HG02678 (cell line): ENCODE measurements at regions not wholly inside any gene's neighbourhood (a gene's known extent, or its start where the extent isn't known, plus 50 kb on each side); places are given as distances from the start of the nearest gene placed in this dataset.
"Not testable (repeated sequence)": the region's sequence is repeated elsewhere in the genome, so short reads cannot be mapped to it uniquely, and the experiment has no call there.

Experiments used
- ATAC-seq: cut with Tn5 transposase; IDR thresholded peaks from one replicate; pipeline ENCODE4 v1.9.1; 2021; ENCODE audit warnings: mild to moderate bottlenecking, moderate library complexity; ENCODE audit not compliant: unreplicated experiment

- no peak for ATAC-seq
Observed at GRCh38 chr6:126888727-126889725, 229.4 kb upstream of the RSPO3 start.

DNA sequence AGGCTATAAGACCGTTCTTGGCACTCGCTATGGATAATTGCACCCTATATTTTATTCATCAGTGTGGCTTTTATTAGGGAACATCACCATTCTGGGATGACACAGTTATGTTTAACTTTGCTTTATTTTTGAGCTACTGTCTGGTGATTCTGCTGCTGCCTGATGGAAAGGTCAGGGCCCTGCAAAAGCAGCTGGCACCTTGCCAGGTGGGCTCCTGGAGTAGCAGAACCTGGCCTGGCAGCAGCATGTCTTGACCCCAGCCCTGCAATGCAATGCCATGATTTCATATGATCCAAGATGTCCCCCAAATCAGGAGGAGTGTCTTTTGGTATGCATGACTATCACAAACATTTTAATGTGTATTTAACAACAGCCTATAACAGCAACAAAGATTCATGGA lies 228.4 kb upstream of the RSPO3 start:
- ATAC-seq: no peak

- ATAC-seq: no peak
Observed at GRCh38 chr6:126891158-126891557, 227.3 kb upstream of the RSPO3 start.

- not testable (repeated sequence) for ATAC-seq
Observed at GRCh38 chr6:126892869-126893268, 225.6 kb upstream of the RSPO3 start.

- no peak for ATAC-seq
Observed at GRCh38 chr6:126897758-126898157, 220.7 kb upstream of the RSPO3 start.

DNA sequence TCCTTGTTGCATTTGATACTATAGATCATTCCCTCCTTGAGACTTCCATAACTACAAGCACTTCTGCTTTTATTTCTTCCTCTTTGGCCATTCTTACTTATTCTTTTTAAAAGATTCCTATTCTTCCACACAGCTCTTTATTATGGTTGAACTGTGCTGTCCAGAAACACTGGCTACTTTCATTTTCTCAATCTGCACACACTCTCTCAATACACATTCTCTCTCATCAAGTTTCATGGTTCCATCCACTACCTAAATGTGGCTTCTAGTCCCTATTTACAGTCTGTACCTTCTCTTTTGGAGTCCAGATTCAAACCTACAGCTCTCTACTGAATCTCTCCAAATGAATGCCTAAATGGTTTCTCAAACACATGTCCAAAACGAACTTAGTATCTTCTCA lies 214.3 kb upstream of the RSPO3 start:
- no peak for ATAC-seq

DNA sequence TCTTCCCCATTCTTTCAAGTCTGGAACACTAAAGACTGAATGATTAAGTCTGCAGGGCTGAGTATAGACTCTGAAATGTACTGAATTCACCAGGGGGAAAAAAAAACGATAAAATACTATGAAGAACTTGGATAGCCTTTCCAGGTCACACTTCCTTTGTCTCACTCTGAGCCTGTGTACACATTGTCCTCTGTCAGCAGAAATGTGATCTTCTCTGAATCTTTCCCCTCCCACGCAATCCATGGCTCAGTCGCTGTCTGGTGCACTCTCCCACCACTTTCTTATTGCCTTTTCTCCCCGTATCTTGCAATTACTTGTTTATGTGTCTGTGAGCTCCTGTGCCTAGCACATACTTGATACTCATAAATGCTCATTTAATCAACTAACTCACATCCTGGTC lies 212.6 kb upstream of the RSPO3 start:
- ATAC-seq: no peak

DNA sequence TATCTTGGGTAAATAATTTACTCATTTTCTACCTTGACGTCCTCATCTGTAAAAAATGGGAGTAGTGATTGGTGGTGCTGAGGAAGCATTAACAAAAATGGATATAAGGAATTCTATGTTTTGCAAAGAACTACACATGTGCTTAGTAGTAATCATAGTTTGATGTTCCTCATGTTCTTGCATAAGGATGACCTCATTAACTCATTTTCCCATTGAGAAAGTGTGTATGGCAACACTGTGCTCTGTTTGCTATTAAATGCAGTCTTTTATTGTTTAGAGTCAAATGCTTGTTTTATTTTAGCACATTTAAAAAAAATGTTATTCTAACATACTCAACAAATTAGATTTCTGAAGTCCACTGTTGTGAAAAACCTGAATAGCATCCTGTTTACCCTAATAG lies 211.2 kb upstream of the RSPO3 start:
- no peak for ATAC-seq

- no peak for ATAC-seq
Observed at GRCh38 chr6:126907996-126908395, 210.5 kb upstream of the RSPO3 start.

GRCh38 chr6:126909493-126909892 lies 209.0 kb upstream of the RSPO3 start:
- ATAC-seq: no peak

DNA sequence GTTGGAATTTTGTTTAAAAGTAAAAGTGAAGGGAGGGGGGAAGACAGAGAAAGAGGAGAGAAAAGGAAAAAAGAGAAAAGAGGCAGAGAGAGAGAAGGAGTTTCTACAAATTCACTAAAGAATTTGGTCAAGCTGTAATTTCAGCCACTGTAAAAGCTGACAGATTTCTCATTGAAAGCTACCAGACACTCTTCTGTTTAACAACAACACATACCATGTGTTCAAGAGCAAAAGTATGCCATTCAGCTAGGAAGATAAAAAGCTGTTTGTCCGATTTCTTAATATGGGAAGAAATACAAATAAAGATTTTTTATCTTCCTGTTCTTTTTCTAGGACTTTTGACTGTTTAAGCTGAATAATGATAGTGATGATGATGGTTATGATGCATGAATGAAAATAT lies 204.8 kb upstream of the RSPO3 start:
- no peak for ATAC-seq

- no peak for ATAC-seq
Observed at GRCh38 chr6:126914172-126914571, 204.3 kb upstream of the RSPO3 start.

- ATAC-seq: no peak
Observed at GRCh38 chr6:126914801-126915200, 203.7 kb upstream of the RSPO3 start.

- no peak for ATAC-seq
Observed at GRCh38 chr6:126919947-126920346, 198.5 kb upstream of the RSPO3 start.

GRCh38 chr6:126923807-126924206 lies 194.7 kb upstream of the RSPO3 start:
- ATAC-seq: no peak

- ATAC-seq: no peak
Observed at GRCh38 chr6:126926926-126927325, 191.5 kb upstream of the RSPO3 start.

DNA sequence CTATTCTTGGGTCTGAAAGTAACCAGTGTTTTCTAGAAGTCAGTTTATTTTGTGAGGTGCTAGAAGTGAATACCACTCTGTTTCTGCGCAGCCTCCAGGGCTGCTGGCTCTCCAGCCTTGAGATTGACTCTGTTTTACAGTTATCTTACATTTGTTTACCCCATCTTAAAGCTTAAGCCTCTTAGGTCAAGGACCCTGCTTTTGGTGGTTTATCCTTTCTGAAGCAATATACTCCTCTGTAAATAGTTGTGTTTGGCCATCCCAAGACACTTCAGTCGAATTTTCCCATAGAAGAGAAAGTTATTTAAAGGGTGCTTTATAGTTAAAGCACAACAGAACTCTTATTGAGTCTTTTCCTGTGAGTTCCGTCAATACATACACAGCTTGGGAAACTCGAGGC lies 190.6 kb upstream of the RSPO3 start:
- ATAC-seq: no peak

DNA sequence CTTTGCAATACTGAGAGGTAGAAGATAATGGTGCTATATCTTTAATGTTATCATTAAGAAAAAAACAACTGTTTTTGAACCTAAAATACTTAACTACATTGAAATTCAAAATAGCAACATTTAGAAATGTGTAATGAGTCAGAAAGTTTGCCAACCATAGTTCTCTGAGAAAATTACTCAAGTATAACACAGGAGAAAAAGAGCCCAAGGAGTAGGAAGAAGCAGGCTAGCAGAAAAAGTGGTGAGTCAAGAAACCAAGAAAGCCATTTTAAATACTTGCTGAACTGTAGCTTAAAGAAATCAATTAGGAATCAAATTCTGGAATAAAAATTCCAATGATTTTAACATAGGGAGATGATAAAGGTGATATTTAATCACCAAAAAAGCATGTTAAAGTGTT lies 181.0 kb upstream of the RSPO3 start:
- no peak for ATAC-seq

GRCh38 chr6:126939784-126940183 lies 178.7 kb upstream of the RSPO3 start:
- ATAC-seq: no peak

- ATAC-seq: no peak
Observed at GRCh38 chr6:126941751-126942150, 176.7 kb upstream of the RSPO3 start.

DNA sequence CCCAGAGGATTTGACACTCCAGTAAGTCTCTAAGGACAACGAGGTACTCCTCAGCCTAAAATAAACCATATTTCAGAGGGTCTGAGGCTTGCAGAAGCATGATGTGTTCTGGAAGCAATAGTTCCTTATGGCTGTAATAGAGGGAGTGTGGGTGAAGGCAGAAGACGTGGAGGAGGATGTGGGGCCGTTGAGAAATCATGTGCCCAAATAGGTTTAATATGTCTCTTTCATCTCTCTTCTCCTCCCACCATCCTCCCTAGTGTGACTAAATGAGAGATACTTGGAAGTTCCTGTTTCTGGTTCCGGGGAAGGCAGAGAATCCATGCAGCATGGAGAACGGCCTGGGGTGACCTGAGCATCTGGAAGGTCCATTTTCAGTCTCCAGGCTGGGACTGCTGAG lies 174.0 kb upstream of the RSPO3 start:
- ATAC-seq: no peak

DNA sequence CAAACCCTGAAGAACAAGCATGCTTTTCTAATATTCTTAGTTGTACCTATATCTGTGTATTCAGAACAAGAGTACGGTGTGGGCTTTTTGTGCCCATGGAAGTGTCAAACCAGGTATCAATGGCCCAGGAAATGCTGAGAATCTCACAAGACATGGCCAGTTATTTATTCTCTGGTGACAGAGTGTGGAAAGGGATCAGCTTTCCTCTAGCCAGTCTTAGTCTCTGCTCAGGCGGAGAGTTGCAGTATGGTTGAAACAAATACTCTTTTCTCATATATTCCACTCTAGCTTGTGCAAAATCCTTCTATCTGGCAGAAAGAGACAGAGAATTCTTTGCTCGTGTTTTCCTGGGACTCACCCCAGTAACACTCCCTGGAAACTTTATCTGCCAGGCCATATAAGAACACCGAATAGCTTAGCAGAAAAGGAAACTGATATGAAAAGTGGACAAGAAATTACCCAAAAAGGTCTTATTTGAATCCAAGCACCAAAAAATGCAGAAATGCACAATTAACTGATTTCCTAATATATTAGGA lies 173.3 kb upstream of the RSPO3 start:
- no peak for ATAC-seq
